ENCODE measurements at regions not wholly inside any gene's neighbourhood (a gene's known extent, or its start where the extent isn't known, plus 50 kb on each side); places are given as distances from the start of the nearest gene placed in this dataset.

DNA sequence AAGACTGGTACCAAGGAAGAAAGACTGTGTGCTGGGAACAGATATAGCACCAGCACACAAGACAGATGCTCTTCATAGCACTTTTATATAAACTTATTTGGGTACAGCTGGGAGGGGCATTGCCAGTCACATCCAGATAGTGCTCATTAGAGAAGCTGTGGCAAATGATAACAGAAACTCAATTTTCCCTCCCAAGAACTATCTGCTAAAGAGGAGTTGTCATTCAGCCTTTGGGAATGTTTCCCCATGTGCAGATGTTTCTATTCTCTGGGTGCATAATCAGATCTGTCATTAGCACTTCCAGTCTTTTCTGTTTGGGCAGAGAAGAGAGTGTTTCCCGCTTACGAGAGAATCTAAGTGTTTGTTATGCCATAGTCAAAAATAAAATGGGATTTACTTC, 714.9 kb upstream of the MDGA2 start:
- no peaks in the 10 kb centered on the region for H3K9me3 ChIP-seq (ENCODE audit: control extremely low read depth in 1 of 3, control insufficient read depth in 2 of 3, insufficient read depth in 1 of 3, low read length in 2 of 3)
- no peaks in the 10 kb centered on the region for H3K4me1 ChIP-seq (ENCODE audit: control insufficient read depth in 2 of 2, insufficient read depth in 2 of 2, low read length in 2 of 2)
- no CpG with 5 or more reads among the region's 2 CpGs for WGBS (ENCODE audit: insufficient coverage)
- H2AFZ ChIP-seq (ENCODE audit: insufficient read depth, low read depth, low read length, poor library complexity, severe bottlenecking): no peak overlapping the region
- H3K36me3 ChIP-seq (replicated peaks in 1 of 2; ENCODE audit: control extremely low read depth in 1 of 2, control insufficient read depth in 1 of 2, extremely low read depth in 1 of 2, insufficient read depth in 2 of 2, low read length in 1 of 2): no peaks in the 10 kb centered on the region
- no peak for TF ChIP-seq EZH2 (IDR thresholded peaks at IDR 0.05; ENCODE audit: borderline replicate concordance, insufficient read depth, low read depth, low read length, poor library complexity, severe bottlenecking)
- TF ChIP-seq, protein P1, sequence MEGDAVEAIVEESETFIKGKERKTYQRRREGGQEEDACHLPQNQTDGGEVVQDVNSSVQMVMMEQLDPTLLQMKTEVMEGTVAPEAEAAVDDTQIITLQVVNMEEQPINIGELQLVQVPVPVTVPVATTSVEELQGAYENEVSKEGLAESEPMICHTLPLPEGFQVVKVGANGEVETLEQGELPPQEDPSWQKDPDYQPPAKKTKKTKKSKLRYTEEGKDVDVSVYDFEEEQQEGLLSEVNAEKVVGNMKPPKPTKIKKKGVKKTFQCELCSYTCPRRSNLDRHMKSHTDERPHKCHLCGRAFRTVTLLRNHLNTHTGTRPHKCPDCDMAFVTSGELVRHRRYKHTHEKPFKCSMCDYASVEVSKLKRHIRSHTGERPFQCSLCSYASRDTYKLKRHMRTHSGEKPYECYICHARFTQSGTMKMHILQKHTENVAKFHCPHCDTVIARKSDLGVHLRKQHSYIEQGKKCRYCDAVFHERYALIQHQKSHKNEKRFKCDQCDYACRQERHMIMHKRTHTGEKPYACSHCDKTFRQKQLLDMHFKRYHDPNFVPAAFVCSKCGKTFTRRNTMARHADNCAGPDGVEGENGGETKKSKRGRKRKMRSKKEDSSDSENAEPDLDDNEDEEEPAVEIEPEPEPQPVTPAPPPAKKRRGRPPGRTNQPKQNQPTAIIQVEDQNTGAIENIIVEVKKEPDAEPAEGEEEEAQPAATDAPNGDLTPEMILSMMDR (IDR thresholded peaks at IDR 0.05): no peak
- H3K4me2 ChIP-seq (replicated peaks; ENCODE audit: low read depth, low read length, poor library complexity, severe bottlenecking): no peak overlapping the region
- CTCF ChIA-PET: no interaction called here
- no peaks in the 10 kb centered on the region for H3K27me3 Mint-ChIP-seq
- H3K79me2 ChIP-seq (ENCODE audit: control insufficient read depth, insufficient read depth, low read length): no peaks in the 10 kb centered on the region
- no peak overlapping the region for H3K9ac ChIP-seq (ENCODE audit: low read length)
- H3K27ac Mint-ChIP-seq: no peak overlapping the region
- intact Hi-C loops (cut with micrococcal nuclease): no loop called here
- ATAC-seq (ENCODE audit: low read depth): no peak
- no peak overlapping the region for H3K4me3 ChIP-seq (ENCODE audit: control extremely low read depth in 1 of 5, extremely low read depth in 1 of 5, insufficient read depth in 1 of 5, low read depth in 2 of 5, low read length in 4 of 5)
- H3K4me3 Mint-ChIP-seq: no peak overlapping the region
- H3K4me1 Mint-ChIP-seq: no peaks in the 10 kb centered on the region
- H3K9me3 Mint-ChIP-seq (ENCODE audit: insufficient read depth): no peaks in the 10 kb centered on the region
- no peaks in the 10 kb centered on the region for H4K20me1 ChIP-seq (ENCODE audit: control insufficient read depth, insufficient read depth, low read length, poor library complexity, severe bottlenecking)
- POLR2A ChIA-PET: no interaction called here
- H3K27me3 ChIP-seq (replicated peaks in 1 of 4; ENCODE audit: control extremely low read depth in 1 of 4, control insufficient read depth in 3 of 4, insufficient read depth in 4 of 4, low read length in 3 of 4): no peaks in the 10 kb centered on the region
- no peak for DNase-seq
- H3K27ac ChIP-seq (ENCODE audit: low read length in 2 of 2): no peak overlapping the region

DNA sequence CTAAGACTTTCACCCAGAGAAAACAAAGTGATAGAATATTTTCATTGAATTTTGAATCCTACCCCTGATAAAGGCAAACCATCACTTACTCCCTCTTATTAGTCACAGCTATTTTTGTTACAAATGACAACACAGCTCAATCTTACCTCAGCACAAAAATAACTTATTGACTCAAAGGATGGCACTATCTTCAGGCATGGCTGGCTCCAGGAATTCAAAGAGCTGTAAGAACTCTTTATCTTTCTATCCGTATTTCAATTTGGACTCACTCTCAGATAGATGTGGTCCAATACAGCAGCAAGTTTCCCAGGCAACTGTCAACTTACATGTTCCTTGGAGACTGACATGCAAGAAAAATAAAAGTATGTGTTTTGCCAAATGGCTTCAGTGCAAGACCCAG, 709.4 kb upstream of the MDGA2 start:
- ATAC-seq (ENCODE audit: low read depth) (no peak), DNase-seq (no peak)
- TF ChIP-seq, protein P1 (IDR thresholded peaks at IDR 0.05): no peak
- intact Hi-C loops (cut with micrococcal nuclease): no loop called here
- H2AFZ ChIP-seq (ENCODE audit: insufficient read depth, low read depth, low read length, poor library complexity, severe bottlenecking): no peak overlapping the region
- no peaks in the 10 kb centered on the region for H4K20me1 ChIP-seq (ENCODE audit: control insufficient read depth, insufficient read depth, low read length, poor library complexity, severe bottlenecking)
- H3K9me3 ChIP-seq (ENCODE audit: control extremely low read depth in 1 of 3, control insufficient read depth in 2 of 3, insufficient read depth in 1 of 3, low read length in 2 of 3): no peaks in the 10 kb centered on the region
- H3K27ac Mint-ChIP-seq: no peak overlapping the region
- H3K4me2 ChIP-seq (replicated peaks; ENCODE audit: low read depth, low read length, poor library complexity, severe bottlenecking): no peak overlapping the region
- H3K27me3 Mint-ChIP-seq: no peaks in the 10 kb centered on the region
- no peak overlapping the region for H3K27ac ChIP-seq (ENCODE audit: low read length in 2 of 2)
- H3K36me3 ChIP-seq (replicated peaks in 1 of 2; ENCODE audit: control extremely low read depth in 1 of 2, control insufficient read depth in 1 of 2, extremely low read depth in 1 of 2, insufficient read depth in 2 of 2, low read length in 1 of 2): no peaks in the 10 kb centered on the region
- H3K4me3 Mint-ChIP-seq: no peak overlapping the region
- POLR2A ChIA-PET: no interaction called here
- CTCF ChIA-PET: interaction anchor here (0.7 kb wide), 1 partner anchor 635 kb away, joined by 6 read pairs; no protein-coding TSS in a partner anchor
- H3K9ac ChIP-seq (ENCODE audit: low read length): no peak overlapping the region
- no peaks in the 10 kb centered on the region for H3K4me1 ChIP-seq (ENCODE audit: control insufficient read depth in 2 of 2, insufficient read depth in 2 of 2, low read length in 2 of 2)
- H3K4me3 ChIP-seq (ENCODE audit: control extremely low read depth in 1 of 5, extremely low read depth in 1 of 5, insufficient read depth in 1 of 5, low read depth in 2 of 5, low read length in 4 of 5): no peak overlapping the region
- 100% methylated on average over 1 of the region's 1 CpG for WGBS (ENCODE audit: insufficient coverage)
- H3K27me3 ChIP-seq (replicated peaks in 1 of 4; ENCODE audit: control extremely low read depth in 1 of 4, control insufficient read depth in 3 of 4, insufficient read depth in 4 of 4, low read length in 3 of 4): no peaks in the 10 kb centered on the region
- H3K4me1 Mint-ChIP-seq: no peaks in the 10 kb centered on the region
- H3K9me3 Mint-ChIP-seq (ENCODE audit: insufficient read depth): no peaks in the 10 kb centered on the region
- no peaks in the 10 kb centered on the region for H3K79me2 ChIP-seq (ENCODE audit: control insufficient read depth, insufficient read depth, low read length)
